ENCODE measurements at regions not wholly inside any gene's neighbourhood (a gene's known extent, or its start where the extent isn't known, plus 50 kb on each side); places are given as distances from the start of the nearest gene placed in this dataset.
"Not testable (repeated sequence)": the region's sequence is repeated elsewhere in the genome, so short reads cannot be mapped to it uniquely, and the experiment has no call there.

- H3K36me3 ChIP-seq: no peaks in the 10 kb centered on the region
- no peak overlapping the region for H3K4me3 ChIP-seq
- peak in 1 of 2 experiments; percentile 33 for DNase-seq
- no peaks in the 10 kb centered on the region; the same call in 1 of the 2 replicates for H3K4me1 ChIP-seq
- no peaks in the 10 kb centered on the region for H3K27me3 ChIP-seq
- H3K27ac ChIP-seq: no peak overlapping the region
- 0 out of 2 replicates have a peak, but pooled peaks cover 3% of the 10 kb centered on the region for H3K9me3 ChIP-seq (replicated peaks)
Observed at GRCh38 chr2:208698114-208698513, 291.5 kb downstream of the PTH2R start.

- Histone ChIP-seq H3K4me1 (no peaks in the 10 kb centered on the region), H3K9me3 (replicated peaks) (no peaks in the 10 kb centered on the region)
- no peak for DNase-seq
Observed at GRCh38 chr2:208708486-208708885, 301.9 kb downstream of the PTH2R start.

GRCh38 chr2:208711598-208711997 lies 305.0 kb downstream of the PTH2R start:
- no peak overlapping the region for H3K4me3 ChIP-seq
- H3K27ac ChIP-seq: no peak overlapping the region
- no peaks in the 10 kb centered on the region for H3K27me3 ChIP-seq
- no peaks in the 10 kb centered on the region for H3K4me1 ChIP-seq
- H3K36me3 ChIP-seq: no peaks in the 10 kb centered on the region
- DNase-seq: no peak
- no peaks in the 10 kb centered on the region for H3K9me3 ChIP-seq (replicated peaks)

More at GRCh38 chr2:208708486-208708885, 301.9 kb downstream of the PTH2R start:
- Histone ChIP-seq H3K27ac (no peak overlapping the region), H3K36me3 (no peaks in the 10 kb centered on the region), H3K4me3 (no peak overlapping the region), H3K27me3 (no peaks in the 10 kb centered on the region)

- no peaks in the 10 kb centered on the region for H3K36me3 ChIP-seq
- no peaks in the 10 kb centered on the region for H3K27me3 ChIP-seq
- no peaks in the 10 kb centered on the region for H3K4me1 ChIP-seq
- no peaks in the 10 kb centered on the region for H3K9me3 ChIP-seq (replicated peaks)
- no peak overlapping the region for H3K4me3 ChIP-seq
- DNase-seq: no peak
- no peak overlapping the region for H3K27ac ChIP-seq
Observed at GRCh38 chr2:208713066-208713745, 306.6 kb downstream of the PTH2R start.

GRCh38 chr2:208718828-208719227 lies 312.2 kb downstream of the PTH2R start:
- no peaks in the 10 kb centered on the region for H3K9me3 ChIP-seq (replicated peaks)
- H3K4me1 ChIP-seq: no peaks in the 10 kb centered on the region
- no peak overlapping the region for H3K27ac ChIP-seq
- no peak for DNase-seq
- H3K36me3 ChIP-seq: no peaks in the 10 kb centered on the region
- no peaks in the 10 kb centered on the region for H3K27me3 ChIP-seq
- no peak overlapping the region for H3K4me3 ChIP-seq

GRCh38 chr2:208722731-208723130 lies 316.1 kb downstream of the PTH2R start:
- H3K27ac ChIP-seq: no peak overlapping the region
- no peaks in the 10 kb centered on the region for H3K27me3 ChIP-seq
- H3K36me3 ChIP-seq: no peaks in the 10 kb centered on the region
- H3K4me3 ChIP-seq: no peak overlapping the region
- H3K4me1 ChIP-seq: no peaks in the 10 kb centered on the region
- DNase-seq: no peak
- no peaks in the 10 kb centered on the region for H3K9me3 ChIP-seq (replicated peaks)

- H3K9me3 ChIP-seq (replicated peaks): no peaks in the 10 kb centered on the region
- H3K4me3 ChIP-seq: no peak overlapping the region
Observed at GRCh38 chr2:208725280-208725679, 318.7 kb downstream of the PTH2R start.

GRCh38 chr2:208726242-208726641 lies 319.6 kb downstream of the PTH2R start:
- no peaks in the 10 kb centered on the region for H3K4me1 ChIP-seq
- no peak for DNase-seq
- no peaks in the 10 kb centered on the region for H3K27me3 ChIP-seq
- H3K4me3 ChIP-seq: no peak overlapping the region
- H3K27ac ChIP-seq: no peak overlapping the region
- H3K9me3 ChIP-seq (replicated peaks): no peaks in the 10 kb centered on the region
- no peaks in the 10 kb centered on the region for H3K36me3 ChIP-seq

More at GRCh38 chr2:208725280-208725679, 318.7 kb downstream of the PTH2R start:
- Histone ChIP-seq H3K36me3 (no peaks in the 10 kb centered on the region), H3K27me3 (no peaks in the 10 kb centered on the region), H3K27ac (no peak overlapping the region), H3K4me1 (no peaks in the 10 kb centered on the region)
- DNase-seq: no peak

GRCh38 chr2:208751663-208752415 lies 345.2 kb downstream of the PTH2R start:
- H3K4me3 ChIP-seq: peak overlapping the region; percentile 27; the same call in 1 of the 2 replicates
- H3K9me3 ChIP-seq (replicated peaks); H3K27ac ChIP-seq; H3K4me1 ChIP-seq; H3K36me3 ChIP-seq; DNase-seq; H3K27me3 ChIP-seq: not testable (repeated sequence)

GRCh38 chr2:208757364-208757763 lies 350.8 kb downstream of the PTH2R start:
- H3K27ac ChIP-seq: no peak overlapping the region
- no peaks in the 10 kb centered on the region for H3K36me3 ChIP-seq
- no peak for DNase-seq
- H3K4me1 ChIP-seq: no peaks in the 10 kb centered on the region
- H3K9me3 ChIP-seq (replicated peaks): no peaks in the 10 kb centered on the region; the same call in 1 of the 2 replicates
- no peaks in the 10 kb centered on the region for H3K27me3 ChIP-seq
- no peak overlapping the region for H3K4me3 ChIP-seq

GRCh38 chr2:208773074-208773473 lies 366.5 kb downstream of the PTH2R start:
- not testable (repeated sequence) for H3K36me3 ChIP-seq; H3K27ac ChIP-seq; H3K9me3 ChIP-seq (replicated peaks); H3K27me3 ChIP-seq; H3K4me1 ChIP-seq; H3K4me3 ChIP-seq; DNase-seq

- no peaks in the 10 kb centered on the region for H3K4me1 ChIP-seq
- H3K9me3 ChIP-seq (replicated peaks): no peaks in the 10 kb centered on the region
- no peaks in the 10 kb centered on the region for H3K36me3 ChIP-seq
- DNase-seq: no peak
- H3K27ac ChIP-seq: no peak overlapping the region
- H3K27me3 ChIP-seq: no peaks in the 10 kb centered on the region
- H3K4me3 ChIP-seq: no peak overlapping the region
Observed at GRCh38 chr2:208781166-208781565, 374.6 kb downstream of the PTH2R start.

- H3K27ac ChIP-seq: no peak overlapping the region
Observed at GRCh38 chr2:208782097-208782496, 375.5 kb downstream of the PTH2R start.

GRCh38 chr2:208783184-208783583 lies 376.6 kb downstream of the PTH2R start:
- DNase-seq: no peak
- H3K4me1 ChIP-seq: no peaks in the 10 kb centered on the region
- no peaks in the 10 kb centered on the region for H3K27me3 ChIP-seq
- H3K9me3 ChIP-seq (replicated peaks): no peaks in the 10 kb centered on the region
- H3K27ac ChIP-seq: no peak overlapping the region
- no peaks in the 10 kb centered on the region for H3K36me3 ChIP-seq
- no peak overlapping the region for H3K4me3 ChIP-seq

More at GRCh38 chr2:208782097-208782496, 375.5 kb downstream of the PTH2R start:
- no peak overlapping the region for H3K4me3 ChIP-seq
- no peak for DNase-seq
- H3K36me3 ChIP-seq: no peaks in the 10 kb centered on the region
- no peaks in the 10 kb centered on the region for H3K27me3 ChIP-seq
- no peaks in the 10 kb centered on the region for H3K4me1 ChIP-seq
- H3K9me3 ChIP-seq (replicated peaks): no peaks in the 10 kb centered on the region

GRCh38 chr2:208784774-208785173 lies 378.2 kb downstream of the PTH2R start:
- not testable (repeated sequence) for H3K27ac ChIP-seq; H3K27me3 ChIP-seq; DNase-seq; H3K9me3 ChIP-seq (replicated peaks); H3K36me3 ChIP-seq; H3K4me1 ChIP-seq; H3K4me3 ChIP-seq
